ENCODE measurements at regions not wholly inside any gene's neighbourhood (a gene's known extent, or its start where the extent isn't known, plus 50 kb on each side); places are given as distances from the start of the nearest gene placed in this dataset.

DNA sequence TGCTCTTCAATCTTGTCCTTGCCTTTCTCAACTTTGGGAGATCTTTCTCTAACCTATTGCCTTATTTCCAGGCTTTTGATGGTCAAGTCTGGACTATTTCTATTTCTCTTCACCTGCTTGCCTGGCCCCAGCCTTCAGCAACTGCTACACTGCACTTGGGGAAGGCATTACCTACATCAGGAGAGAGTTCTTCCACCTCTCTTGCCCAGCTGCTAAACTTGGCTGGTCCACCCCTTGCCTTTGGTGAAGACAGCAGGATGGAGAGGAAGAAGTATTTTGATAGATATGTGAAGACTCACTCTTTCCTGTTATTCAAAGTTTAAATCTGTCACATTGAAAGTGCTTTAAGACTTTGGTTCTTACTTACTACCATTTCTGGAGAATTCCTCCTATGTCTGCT, 574.8 kb downstream of the ZPLD1 start:
- TF ChIP-seq ZNF8 (CRISPR knock-in tag; IDR thresholded peaks at IDR 0.05) (no peak), ESRRG (CRISPR knock-in tag; IDR thresholded peaks at IDR 0.05) (no peak), OSR1 (CRISPR knock-in tag; IDR thresholded peaks at IDR 0.05) (no peak), RARB (CRISPR knock-in tag; IDR thresholded peaks at IDR 0.05) (no peak)
- TF ChIP-seq, protein P1, sequence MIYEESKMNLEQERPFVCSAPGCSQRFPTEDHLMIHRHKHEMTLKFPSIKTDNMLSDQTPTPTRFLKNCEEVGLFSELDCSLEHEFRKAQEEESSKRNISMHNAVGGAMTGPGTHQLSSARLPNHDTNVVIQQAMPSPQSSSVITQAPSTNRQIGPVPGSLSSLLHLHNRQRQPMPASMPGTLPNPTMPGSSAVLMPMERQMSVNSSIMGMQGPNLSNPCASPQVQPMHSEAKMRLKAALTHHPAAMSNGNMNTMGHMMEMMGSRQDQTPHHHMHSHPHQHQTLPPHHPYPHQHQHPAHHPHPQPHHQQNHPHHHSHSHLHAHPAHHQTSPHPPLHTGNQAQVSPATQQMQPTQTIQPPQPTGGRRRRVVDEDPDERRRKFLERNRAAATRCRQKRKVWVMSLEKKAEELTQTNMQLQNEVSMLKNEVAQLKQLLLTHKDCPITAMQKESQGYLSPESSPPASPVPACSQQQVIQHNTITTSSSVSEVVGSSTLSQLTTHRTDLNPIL (CRISPR knock-in tag; IDR thresholded peaks at IDR 0.05; ENCODE audit: low read depth) = no peak
